Upper lobe of right lung (tissue), 1 donor: ENCODE measurements at regions not wholly inside any gene's neighbourhood (a gene's known extent, or its start where the extent isn't known, plus 50 kb on each side); places are given as distances from the start of the nearest gene placed in this dataset.
A peak's percentile ranks its signal among the peaks of the same experiment; 100 is the strongest.

Experiments used
- ATAC-seq: fragments of 200-7000 bp; cut with Tn5 transposase; one replicate; pipeline ENCODE4 v1.9.1; 2020; ENCODE audit warnings: mild to moderate bottlenecking, moderate library complexity
- DNase-seq: peaks from one replicate; pipeline ENCODE4 v3.0.0-alpha.2; 2020
- H3K27ac ChIP-seq: fragments of 200-600 bp; one replicate; pipeline ENCODE4 v1.8.0; 2022
- H3K27me3 ChIP-seq: fragments of 200-600 bp; one replicate; pipeline ENCODE4 v1.8.0; 2022; ENCODE audit warnings: mild to moderate bottlenecking
- H3K36me3 ChIP-seq: fragments of 200-600 bp; one replicate; pipeline ENCODE4 v1.8.0; 2022
- H3K4me1 ChIP-seq: fragments of 200-600 bp; one replicate; pipeline ENCODE4 v1.8.0; 2022
- H3K4me3 ChIP-seq: fragments of 200-600 bp; one replicate; pipeline ENCODE4 v1.8.0; 2022; ENCODE audit warnings: mild to moderate bottlenecking
- H3K9me3 ChIP-seq: fragments of 200-600 bp; one replicate; pipeline ENCODE4 v1.8.0; 2022
- CTCF ChIP-seq: fragments of 200-600 bp; IDR thresholded peaks from one replicate; pipeline ENCODE4 v1.8.0; 2022; ENCODE audit warnings: antibody characterized with exemption
- intact Hi-C: fragments of 100-400 bp; cut with DNase I; formaldehyde crosslinking; loops from one replicate; pipeline ENCODE4 v1.11.0; 2022
- donor health status: DM: no; HTN: yes; CAD: no; lungs with severe emphysema.

- Histone ChIP-seq H3K27me3 (no peaks in the 10 kb centered on the region), H3K4me3 (no peak overlapping the region), H3K4me1 (no peaks in the 10 kb centered on the region), H3K9me3 (no peaks in the 10 kb centered on the region), H3K27ac (no peak overlapping the region), H3K36me3 (no peaks in the 10 kb centered on the region)
- DNase-seq: no peak
- peak; percentile 55 for TF ChIP-seq CTCF
- intact Hi-C loops: no loop called here
- ATAC-seq: peak; percentile 86
Observed at GRCh38 chr14:87805315-87805723, 187.7 kb downstream of the GALC start.

- Histone ChIP-seq H3K27ac (no peak overlapping the region), H3K9me3 (no peaks in the 10 kb centered on the region), H3K4me3 (no peak overlapping the region), H3K27me3 (no peaks in the 10 kb centered on the region), H3K4me1 (no peaks in the 10 kb centered on the region), H3K36me3 (no peaks in the 10 kb centered on the region)
- no peak for TF ChIP-seq CTCF
- ATAC-seq (no peak), DNase-seq (no peak)
- intact Hi-C loops: no loop called here
Observed at GRCh38 chr14:87800216-87800615, 192.8 kb downstream of the GALC start.

GRCh38 chr14:87799400-87799799 is 193.6 kb downstream of the GALC start:
- Histone ChIP-seq H3K4me1 (no peaks in the 10 kb centered on the region), H3K27ac (no peak overlapping the region), H3K9me3 (no peaks in the 10 kb centered on the region), H3K4me3 (no peak overlapping the region), H3K27me3 (no peaks in the 10 kb centered on the region), H3K36me3 (no peaks in the 10 kb centered on the region)
- DNase-seq (no peak), ATAC-seq (no peak)
- TF ChIP-seq CTCF: no peak
- intact Hi-C loops: no loop called here

GRCh38 chr14:87797001-87797400 is 196.0 kb downstream of the GALC start:
- Histone ChIP-seq H3K4me3 (no peak overlapping the region), H3K9me3 (no peaks in the 10 kb centered on the region), H3K36me3 (no peaks in the 10 kb centered on the region), H3K4me1 (no peaks in the 10 kb centered on the region), H3K27me3 (no peaks in the 10 kb centered on the region), H3K27ac (no peak overlapping the region)
- no peak for TF ChIP-seq CTCF
- ATAC-seq: no peak
- intact Hi-C loops: no loop called here
- DNase-seq: no peak

GRCh38 chr14:87794561-87794960 is 198.4 kb downstream of the GALC start:
- no peak for DNase-seq
- intact Hi-C loops: no loop called here
- H3K36me3 ChIP-seq: no peaks in the 10 kb centered on the region
- no peak overlapping the region for H3K27ac ChIP-seq
- no peaks in the 10 kb centered on the region for H3K4me1 ChIP-seq
- TF ChIP-seq CTCF: no peak
- H3K4me3 ChIP-seq: no peak overlapping the region
- H3K27me3 ChIP-seq: no peaks in the 10 kb centered on the region
- ATAC-seq: no peak
- H3K9me3 ChIP-seq: no peaks in the 10 kb centered on the region

GRCh38 chr14:87785897-87786296 is 207.1 kb downstream of the GALC start:
- DNase-seq (no peak), ATAC-seq (no peak)
- Histone ChIP-seq H3K27me3 (no peaks in the 10 kb centered on the region), H3K36me3 (no peaks in the 10 kb centered on the region), H3K4me3 (no peak overlapping the region), H3K4me1 (no peaks in the 10 kb centered on the region), H3K9me3 (no peaks in the 10 kb centered on the region), H3K27ac (no peak overlapping the region)
- TF ChIP-seq CTCF: no peak
- intact Hi-C loops: no loop called here
